ENCODE measurements at regions not wholly inside any gene's neighbourhood (a gene's known extent, or its start where the extent isn't known, plus 50 kb on each side); places are given as distances from the start of the nearest gene placed in this dataset.

DNA sequence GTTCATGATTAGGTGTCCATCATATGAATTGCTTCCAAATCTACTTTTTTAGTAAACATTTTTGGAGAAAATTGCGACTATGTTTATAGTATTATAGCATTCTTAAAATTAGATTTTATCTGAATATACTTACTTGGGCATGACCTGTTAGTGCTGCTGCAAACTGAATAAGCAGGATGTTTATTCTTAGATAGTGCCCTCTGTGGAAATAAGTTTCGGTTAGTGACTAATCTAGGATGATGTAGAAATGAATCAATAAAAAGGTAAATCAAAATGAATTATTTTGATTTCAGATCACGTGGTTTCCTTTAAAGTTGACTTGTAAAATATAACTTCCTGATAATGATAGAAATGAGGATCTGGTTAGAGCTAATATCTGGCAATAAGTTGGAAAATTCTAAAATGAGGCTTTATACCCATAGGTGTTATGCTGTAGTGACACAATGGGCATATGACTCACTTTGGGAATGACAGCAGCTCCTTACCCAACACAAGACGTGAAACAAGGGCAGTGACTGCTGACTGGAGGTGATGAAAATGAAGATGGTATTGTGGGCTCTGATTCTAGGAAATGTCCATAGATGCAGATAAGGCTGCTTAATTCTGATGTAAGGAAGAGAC lies 165.8 kb upstream of the TCF4 start:
- Histone ChIP-seq H4K20me1 (ENCODE audit: control insufficient read depth, extremely low read depth, insufficient read depth, low read length) (no peaks in the 10 kb centered on the region), H3K27me3 (ENCODE audit: control insufficient read depth, insufficient read depth, low read length) (no peaks in the 10 kb centered on the region), H3K9me3 (ENCODE audit: control insufficient read depth, insufficient read depth, low read depth, low read length) (no peaks in the 10 kb centered on the region), H3K27ac (ENCODE audit: insufficient read depth, low read length) (no peak overlapping the region), H2AFZ (ENCODE audit: low read length) (no peak overlapping the region), H3K9ac (ENCODE audit: insufficient read depth, low read length) (no peak overlapping the region), H3K4me2 (ENCODE audit: extremely low read depth, insufficient read depth, low read length) (peak overlapping the region; percentile 4), H3K4me1 (ENCODE audit: control insufficient read depth, extremely low read depth, insufficient read depth, low read length) (peaks cover 3% of the 10 kb centered on the region), H3K36me3 (ENCODE audit: control insufficient read depth, insufficient read depth, low read length) (no peaks in the 10 kb centered on the region), H3K4me3 (replicated peaks in 1 of 4; ENCODE audit: control extremely low read depth in 1 of 4, insufficient read depth in 1 of 4, low read depth in 3 of 4, low read length in 4 of 4) (no peak overlapping the region), H3K79me2 (ENCODE audit: control insufficient read depth, insufficient read depth, low read length) (no peaks in the 10 kb centered on the region)
- peak; percentile 18 to 49 for DNase-seq (ENCODE audit: low read depth in 2 of 2)
- no peak for TF ChIP-seq EZH2 (IDR thresholded peaks at IDR 0.05; ENCODE audit: low read length, missing control alignments)
- no peak for TF ChIP-seq CTCF (conservative IDR thresholded peaks at IDR 0.05 in 1 of 2, IDR thresholded peaks at IDR 0.05 in 1 of 2; ENCODE audit: low read depth in 1 of 2, low read length in 2 of 2)

- no peak overlapping the region for H3K27ac ChIP-seq (ENCODE audit: insufficient read depth, low read length)
- TF ChIP-seq EZH2 (IDR thresholded peaks at IDR 0.05; ENCODE audit: low read length, missing control alignments): no peak
- TF ChIP-seq CTCF (conservative IDR thresholded peaks at IDR 0.05 in 1 of 2, IDR thresholded peaks at IDR 0.05 in 1 of 2; ENCODE audit: low read depth in 1 of 2, low read length in 2 of 2): no peak
Observed at GRCh38 chr18:55751476-55751875, 163.5 kb upstream of the TCF4 start.

DNA sequence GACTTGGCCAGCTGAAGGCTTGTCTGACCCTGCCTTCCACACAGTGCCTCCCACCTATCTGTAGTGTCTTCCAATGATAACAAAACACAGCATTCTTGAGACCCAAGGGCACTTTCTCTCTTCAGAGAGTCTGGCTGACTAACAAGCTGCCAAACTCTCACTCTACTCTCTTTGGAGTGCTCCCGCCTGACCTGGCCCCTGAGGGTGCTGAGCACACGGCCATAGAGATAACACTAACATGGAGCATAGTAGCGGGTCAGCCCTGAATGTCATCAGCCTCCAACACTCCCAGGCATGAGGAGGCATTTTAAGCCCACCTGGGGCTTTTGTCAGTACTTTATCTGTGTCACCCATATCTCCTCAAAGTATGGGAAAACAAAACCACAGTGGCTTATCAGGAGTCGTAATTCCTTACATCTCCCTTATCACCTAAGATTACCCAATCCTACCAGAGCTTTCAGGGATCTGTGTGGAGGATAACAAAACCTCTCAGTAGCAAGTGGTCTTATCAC lies 160.3 kb upstream of the TCF4 start:
- Histone ChIP-seq H3K9ac (ENCODE audit: insufficient read depth, low read length) (no peak overlapping the region), H3K27ac (ENCODE audit: insufficient read depth, low read length) (no peak overlapping the region), H3K4me2 (ENCODE audit: extremely low read depth, insufficient read depth, low read length) (no peak overlapping the region), H3K9me3 (ENCODE audit: control insufficient read depth, insufficient read depth, low read depth, low read length) (no peaks in the 10 kb centered on the region), H3K4me1 (ENCODE audit: control insufficient read depth, extremely low read depth, insufficient read depth, low read length) (no peaks in the 10 kb centered on the region), H3K36me3 (ENCODE audit: control insufficient read depth, insufficient read depth, low read length) (no peaks in the 10 kb centered on the region), H3K79me2 (ENCODE audit: control insufficient read depth, insufficient read depth, low read length) (no peaks in the 10 kb centered on the region), H4K20me1 (ENCODE audit: control insufficient read depth, extremely low read depth, insufficient read depth, low read length) (no peaks in the 10 kb centered on the region), H3K4me3 (replicated peaks in 1 of 4; ENCODE audit: control extremely low read depth in 1 of 4, insufficient read depth in 1 of 4, low read depth in 3 of 4, low read length in 4 of 4) (no peak overlapping the region), H2AFZ (ENCODE audit: low read length) (no peak overlapping the region), H3K27me3 (ENCODE audit: control insufficient read depth, insufficient read depth, low read length) (no peaks in the 10 kb centered on the region)
- TF ChIP-seq CTCF (conservative IDR thresholded peaks at IDR 0.05 in 1 of 2, IDR thresholded peaks at IDR 0.05 in 1 of 2; ENCODE audit: low read depth in 1 of 2, low read length in 2 of 2): no peak
- TF ChIP-seq EZH2 (IDR thresholded peaks at IDR 0.05; ENCODE audit: low read length, missing control alignments): no peak
- peak in 1 of 2 donors; percentile 20 for DNase-seq (ENCODE audit: low read depth in 2 of 2)

More at GRCh38 chr18:55751476-55751875, 163.5 kb upstream of the TCF4 start:
- Histone ChIP-seq H3K36me3 (ENCODE audit: control insufficient read depth, insufficient read depth, low read length) (no peaks in the 10 kb centered on the region), H3K27me3 (ENCODE audit: control insufficient read depth, insufficient read depth, low read length) (no peaks in the 10 kb centered on the region), H2AFZ (ENCODE audit: low read length) (no peak overlapping the region), H3K4me3 (replicated peaks in 1 of 4; ENCODE audit: control extremely low read depth in 1 of 4, insufficient read depth in 1 of 4, low read depth in 3 of 4, low read length in 4 of 4) (no peak overlapping the region), H3K79me2 (ENCODE audit: control insufficient read depth, insufficient read depth, low read length) (no peaks in the 10 kb centered on the region), H4K20me1 (ENCODE audit: control insufficient read depth, extremely low read depth, insufficient read depth, low read length) (no peaks in the 10 kb centered on the region), H3K4me2 (ENCODE audit: extremely low read depth, insufficient read depth, low read length) (no peak overlapping the region), H3K9ac (ENCODE audit: insufficient read depth, low read length) (no peak overlapping the region), H3K4me1 (ENCODE audit: control insufficient read depth, extremely low read depth, insufficient read depth, low read length) (peaks cover 3% of the 10 kb centered on the region), H3K9me3 (ENCODE audit: control insufficient read depth, insufficient read depth, low read depth, low read length) (no peaks in the 10 kb centered on the region)
- DNase-seq (ENCODE audit: low read depth in 2 of 2): no peak

Data from fibroblast of lung (primary cell).